OCI-LY7 (cell line): ENCODE measurements at regions not wholly inside any gene's neighbourhood (a gene's known extent, or its start where the extent isn't known, plus 50 kb on each side); places are given as distances from the start of the nearest gene placed in this dataset.
"Not testable (repeated sequence)": the region's sequence is repeated elsewhere in the genome, so short reads cannot be mapped to it uniquely, and the experiment has no call there.

Source experiments
- BruUV-seq: library from RNA; stranded (reverse); fragments of 400-500 nt; replicated peaks from 2 replicates; lab custom pipeline; 2021; lab: Mats Ljungman, UMichigan
- CTCF ChIA-PET: fragments of 300-600 bp; sonication (Branson Sonifier 250); formaldehyde crosslinking; loops from one replicate; lab custom pipeline; 2022; ENCODE audit warnings: antibody characterized with exemption; ENCODE audit not compliant: unreplicated experiment; lab: Charles Lee
- POLR2A ChIA-PET: fragments of 300-600 bp; sonication (Branson Sonifier 250); formaldehyde crosslinking; loops from one replicate; lab custom pipeline; 2022; ENCODE audit warnings: antibody characterized with exemption; lab: Charles Lee
- DNase-seq: peaks from one replicate; pipeline ENCODE4 v3.0.0-alpha.2; 2015; ENCODE audit warnings: low spot score
- H2AFZ ChIP-seq: fragments of 200-600 bp; sonication (generic), shearing (Covaris generic); 2 replicates; pipeline ENCODE4 v1.6.1; 2014; ENCODE audit warnings: mild to moderate bottlenecking, antibody characterized with exemption, low read length, moderate library complexity
- H3K27ac ChIP-seq: fragments of 200-600 bp; sonication (generic); 2 replicates; pipeline ENCODE4 v1.5.1; 2014; ENCODE audit warnings: mixed run types, low read depth, mild to moderate bottlenecking, moderate library complexity, low read length, inconsistent platforms; ENCODE audit not compliant: poor library complexity, severe bottlenecking
- H3K36me3 ChIP-seq: fragments of 200-600 bp; sonication (generic); 2 replicates; pipeline ENCODE4 v1.6.1; 2014; ENCODE audit warnings: mild to moderate bottlenecking, antibody characterized with exemption, low read length, moderate library complexity, mixed read lengths; ENCODE audit not compliant: insufficient read depth
- H3K4me1 ChIP-seq: fragments of 200-600 bp; sonication (generic); 2 replicates; pipeline ENCODE4 v1.5.1; 2014; ENCODE audit warnings: mild to moderate bottlenecking, low read length; ENCODE audit not compliant: insufficient read depth, poor library complexity, severe bottlenecking
- H3K4me2 ChIP-seq: fragments of 200-600 bp; sonication (generic); 2 replicates; pipeline ENCODE4 v1.6.1; 2014; ENCODE audit warnings: mild to moderate bottlenecking, low read length
- H3K4me3 ChIP-seq: fragments of 200-600 bp; sonication (generic); 2 replicates; pipeline ENCODE4 v1.5.1; 2014; ENCODE audit warnings: mild to moderate bottlenecking, low read depth, low read length; ENCODE audit not compliant: poor library complexity, severe bottlenecking
- H3K79me2 ChIP-seq: fragments of 200-600 bp; sonication (generic); 2 replicates; pipeline ENCODE4 v1.6.1; 2016; ENCODE audit warnings: low read depth, mild to moderate bottlenecking, low read length, moderate library complexity, mixed read lengths; ENCODE audit not compliant: insufficient read depth
- H3K9me2 ChIP-seq: fragments of 200-600 bp; sonication (generic); 2 replicates; pipeline ENCODE4 v1.6.1; 2016; ENCODE audit warnings: mild to moderate bottlenecking, low read length, mixed read lengths; ENCODE audit not compliant: insufficient read depth
- H3K9me3 ChIP-seq: fragments of 200-600 bp; sonication (generic); 2 replicates; pipeline ENCODE4 v1.6.1; 2014; ENCODE audit warnings: mild to moderate bottlenecking, mixed run types, low read length, mixed read lengths
- H4K20me1 ChIP-seq: fragments of 200-600 bp; sonication (generic); 2 replicates; pipeline ENCODE4 v1.6.1; 2014; ENCODE audit warnings: mild to moderate bottlenecking, antibody characterized with exemption, low read length, moderate library complexity, mixed read lengths; ENCODE audit not compliant: insufficient read depth
- EZH2phosphoT487 ChIP-seq: fragments of 200-600 bp; sonication (generic); IDR thresholded peaks from 2 replicates; pipeline ENCODE4 v1.6.1; 2018; ENCODE audit warnings: low read depth, borderline replicate concordance, mild to moderate bottlenecking, mixed run types, antibody characterized with exemption, low read length, moderate library complexity, mixed read lengths
- intact Hi-C: fragments of 100-400 bp; cut with micrococcal nuclease; formaldehyde crosslinking; loops from one replicate; pipeline ENCODE4 v1.10.0; 2022; ENCODE audit not compliant: unreplicated experiment
- TF ChIP-seq, protein P1 (sequence below): fragments of 200-600 bp; sonication (generic); conservative IDR thresholded peaks from 2 replicates; pipeline ENCODE4 v1.5.1; 2014; ENCODE audit warnings: mild to moderate bottlenecking, antibody characterized with exemption, low read length, moderate library complexity, mixed read lengths

DNA sequence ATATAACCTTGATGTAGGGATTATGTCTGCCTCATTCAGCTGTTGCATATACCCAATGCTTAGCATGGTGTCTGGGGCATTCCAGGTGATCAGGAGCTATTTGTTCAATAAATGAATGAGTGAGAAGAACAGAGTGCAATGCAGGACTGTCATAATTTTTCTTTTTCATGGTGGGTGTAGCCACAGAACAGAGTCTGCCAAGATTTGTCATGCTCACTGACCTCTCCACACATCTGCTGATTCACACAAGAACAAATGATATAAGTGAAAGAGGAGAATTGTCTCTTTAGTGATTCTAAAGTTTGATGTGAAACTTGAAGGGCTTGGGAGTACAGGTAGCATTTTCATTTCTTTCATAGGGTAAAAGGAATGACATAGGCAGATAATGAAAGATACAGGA is 64.4 kb upstream of the TEX13D start:
- POLR2A ChIA-PET = no interaction called here
- no TSS peak for BruUV-seq

DNA sequence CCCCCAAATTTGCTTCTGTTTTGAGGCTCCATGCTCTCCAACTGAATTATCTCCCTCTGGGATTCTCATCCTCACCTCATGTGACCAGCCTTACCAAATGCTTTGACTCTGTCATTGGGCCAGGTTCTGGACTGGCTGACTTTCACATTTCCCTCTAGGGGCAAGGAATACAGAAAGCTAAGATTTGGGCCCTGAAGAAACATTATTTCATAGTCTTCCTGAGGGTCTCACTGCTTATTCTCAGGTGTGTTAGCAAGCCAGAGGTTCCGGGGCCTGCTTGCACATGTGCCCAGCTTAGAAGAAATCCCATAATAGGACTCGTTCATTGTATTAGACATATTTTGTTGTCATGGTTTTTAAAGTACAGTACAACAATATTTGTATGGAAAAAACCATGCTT is 62.6 kb upstream of the TEX13D start:
- Histone ChIP-seq H3K27ac (no peak overlapping the region), H3K36me3 (no peaks in the 10 kb centered on the region), H3K9me2 (no peaks in the 10 kb centered on the region), H3K79me2 (no peaks in the 10 kb centered on the region), H2AFZ (no peak overlapping the region), H4K20me1 (no peaks in the 10 kb centered on the region), H3K4me1 (no peaks in the 10 kb centered on the region), H3K4me2 (no peak overlapping the region), H3K9me3 (no peaks in the 10 kb centered on the region), H3K4me3 (no peak overlapping the region)
- intact Hi-C loops = no loop called here
- POLR2A ChIA-PET = no interaction called here
- no TSS peak for BruUV-seq
- DNase-seq = no peak
- TF ChIP-seq EZH2phosphoT487 = no peak
- TF ChIP-seq, protein P1, sequence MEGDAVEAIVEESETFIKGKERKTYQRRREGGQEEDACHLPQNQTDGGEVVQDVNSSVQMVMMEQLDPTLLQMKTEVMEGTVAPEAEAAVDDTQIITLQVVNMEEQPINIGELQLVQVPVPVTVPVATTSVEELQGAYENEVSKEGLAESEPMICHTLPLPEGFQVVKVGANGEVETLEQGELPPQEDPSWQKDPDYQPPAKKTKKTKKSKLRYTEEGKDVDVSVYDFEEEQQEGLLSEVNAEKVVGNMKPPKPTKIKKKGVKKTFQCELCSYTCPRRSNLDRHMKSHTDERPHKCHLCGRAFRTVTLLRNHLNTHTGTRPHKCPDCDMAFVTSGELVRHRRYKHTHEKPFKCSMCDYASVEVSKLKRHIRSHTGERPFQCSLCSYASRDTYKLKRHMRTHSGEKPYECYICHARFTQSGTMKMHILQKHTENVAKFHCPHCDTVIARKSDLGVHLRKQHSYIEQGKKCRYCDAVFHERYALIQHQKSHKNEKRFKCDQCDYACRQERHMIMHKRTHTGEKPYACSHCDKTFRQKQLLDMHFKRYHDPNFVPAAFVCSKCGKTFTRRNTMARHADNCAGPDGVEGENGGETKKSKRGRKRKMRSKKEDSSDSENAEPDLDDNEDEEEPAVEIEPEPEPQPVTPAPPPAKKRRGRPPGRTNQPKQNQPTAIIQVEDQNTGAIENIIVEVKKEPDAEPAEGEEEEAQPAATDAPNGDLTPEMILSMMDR = no peak
- CTCF ChIA-PET = no interaction called here

More for the DNA sequence above, 64.4 kb upstream of the TEX13D start:
- no peak overlapping the region for H2AFZ ChIP-seq
- H3K27ac ChIP-seq = no peak overlapping the region
- intact Hi-C loops = no loop called here
- no peak overlapping the region for H3K4me3 ChIP-seq
- H3K4me2 ChIP-seq = no peak overlapping the region
- H4K20me1 ChIP-seq = no peaks in the 10 kb centered on the region
- H3K36me3 ChIP-seq = no peaks in the 10 kb centered on the region
- H3K9me2 ChIP-seq = no peaks in the 10 kb centered on the region
- CTCF ChIA-PET = no interaction called here
- TF ChIP-seq EZH2phosphoT487 = no peak
- TF ChIP-seq, protein P1 = no peak
- H3K4me1 ChIP-seq = no peaks in the 10 kb centered on the region
- no peak for DNase-seq
- H3K79me2 ChIP-seq = no peaks in the 10 kb centered on the region
- no peaks in the 10 kb centered on the region for H3K9me3 ChIP-seq

DNA sequence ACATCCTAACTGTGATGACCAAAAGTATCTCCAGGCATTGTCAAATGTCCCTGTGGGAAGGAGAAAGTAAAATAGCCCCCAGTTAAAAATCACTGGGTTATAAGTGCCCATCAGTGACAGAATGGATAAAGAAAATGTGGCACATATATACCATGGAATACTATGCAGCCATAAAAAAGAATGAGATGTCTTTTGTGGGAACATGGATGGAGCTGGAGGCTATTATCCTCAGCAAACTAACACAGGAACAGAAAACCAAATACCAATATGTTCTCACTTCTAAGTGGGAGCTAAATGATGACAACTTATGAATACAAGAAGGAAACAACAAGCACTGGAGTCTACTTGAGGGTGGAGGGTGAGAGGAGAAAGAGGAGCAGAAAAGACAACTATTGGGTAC is 60.9 kb upstream of the TEX13D start:
- H3K9me3 ChIP-seq, intact Hi-C loops, H4K20me1 ChIP-seq, BruUV-seq, H3K4me2 ChIP-seq, H3K36me3 ChIP-seq, H3K9me2 ChIP-seq, H3K79me2 ChIP-seq, H3K4me1 ChIP-seq, H3K27ac ChIP-seq, POLR2A ChIA-PET, DNase-seq, H3K4me3 ChIP-seq, H2AFZ ChIP-seq, CTCF ChIA-PET: not testable (repeated sequence)
